HUES6 (cell line): ENCODE measurements at regions not wholly inside any gene's neighbourhood (a gene's known extent, or its start where the extent isn't known, plus 50 kb on each side); places are given as distances from the start of the nearest gene placed in this dataset.
"Not testable (repeated sequence)": the region's sequence is repeated elsewhere in the genome, so short reads cannot be mapped to it uniquely, and the experiment has no call there.

Experiments used
- H3K27ac ChIP-seq: 2 replicates; pipeline ENCODE4 v1.7.0; 2013; ENCODE audit warnings: low read depth, mild to moderate bottlenecking, low read length, inconsistent platforms
- H3K27me3 ChIP-seq: 2 replicates; pipeline ENCODE4 v1.6.1; 2013; ENCODE audit warnings: low read length; ENCODE audit not compliant: control insufficient read depth, insufficient read depth
- H3K36me3 ChIP-seq: 2 replicates; pipeline ENCODE4 v1.6.1; 2013; ENCODE audit warnings: low read length; ENCODE audit not compliant: control insufficient read depth, insufficient read depth
- H3K4me1 ChIP-seq: 2 replicates; pipeline ENCODE4 v1.6.1; 2013; ENCODE audit warnings: low read length; ENCODE audit not compliant: control insufficient read depth, insufficient read depth
- H3K4me3 ChIP-seq: 2 replicates; pipeline ENCODE4 v1.5.1; 2013; ENCODE audit warnings: low read depth, low read length
- H3K9ac ChIP-seq: one replicate; pipeline ENCODE4 v1.6.1; 2013; ENCODE audit warnings: mild to moderate bottlenecking, low read length
- H3K9me3 ChIP-seq: 2 replicates; pipeline ENCODE4 v1.6.1; 2013; ENCODE audit warnings: low read depth, low read length; ENCODE audit not compliant: control insufficient read depth, insufficient read depth

DNA sequence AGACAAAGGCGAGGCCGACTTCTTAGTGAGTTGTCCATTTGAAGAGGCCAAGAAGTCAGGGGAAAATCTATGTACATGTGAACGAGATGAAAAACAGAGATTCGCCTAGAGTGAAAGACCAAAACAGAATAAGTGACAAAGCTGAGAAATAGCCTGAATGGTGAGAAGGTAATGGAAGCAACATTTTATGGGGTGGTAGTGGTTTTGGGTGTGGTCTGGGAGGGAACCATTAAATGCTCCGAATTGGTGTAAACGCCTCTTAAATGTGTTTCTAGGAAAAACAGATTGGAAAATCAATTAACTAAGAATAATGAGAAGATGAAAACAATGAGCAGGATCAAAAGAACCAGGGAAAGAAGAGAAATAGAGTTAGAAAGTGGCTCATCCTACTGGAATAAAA, 83.8 kb upstream of the MANSC4 start:
- H3K9ac ChIP-seq = no peak overlapping the region
- H3K4me3 ChIP-seq = no peak overlapping the region
- no peaks in the 10 kb centered on the region for H3K36me3 ChIP-seq
- no peaks in the 10 kb centered on the region for H3K4me1 ChIP-seq
- no peak overlapping the region for H3K27ac ChIP-seq
- no peaks in the 10 kb centered on the region for H3K27me3 ChIP-seq
- H3K9me3 ChIP-seq = no peaks in the 10 kb centered on the region

DNA sequence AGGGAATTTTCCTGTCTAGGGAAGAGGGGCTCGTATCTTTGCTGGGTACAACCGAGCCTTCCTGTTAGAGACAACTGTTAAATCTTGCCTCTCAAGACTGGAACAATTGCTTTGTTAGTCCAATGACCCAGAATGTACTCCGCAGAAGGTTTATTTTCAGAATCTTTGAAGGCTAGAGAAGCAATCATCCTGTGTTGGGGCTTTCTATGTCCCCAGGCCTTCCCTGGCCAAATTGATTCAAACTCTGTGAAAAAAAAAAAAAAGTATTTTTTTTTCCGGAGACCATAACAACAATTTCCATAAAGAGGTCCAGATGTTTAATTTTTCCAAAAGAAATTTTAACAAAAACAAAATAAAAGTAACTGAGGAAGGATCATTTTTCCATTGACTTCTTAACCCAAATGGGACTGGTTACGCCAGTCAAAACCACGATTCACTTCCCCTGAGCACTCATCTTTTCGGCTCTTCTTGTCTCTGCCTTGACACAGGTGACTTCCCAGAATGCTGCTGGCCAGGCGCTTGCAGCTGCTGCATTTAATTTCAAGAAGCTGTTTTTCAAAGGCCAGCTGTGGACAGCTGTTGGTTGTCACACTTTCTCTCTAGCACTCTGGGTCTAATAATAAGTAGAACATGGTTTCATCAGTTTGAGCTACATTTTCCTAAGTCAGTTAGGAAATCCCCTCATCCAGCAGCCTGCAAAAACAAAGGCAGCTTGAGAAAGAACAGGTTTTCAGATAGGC, 81.6 kb upstream of the MANSC4 start:
- H3K36me3 ChIP-seq = no peaks in the 10 kb centered on the region
- no peaks in the 10 kb centered on the region for H3K4me1 ChIP-seq
- H3K27ac ChIP-seq = no peak overlapping the region

DNA sequence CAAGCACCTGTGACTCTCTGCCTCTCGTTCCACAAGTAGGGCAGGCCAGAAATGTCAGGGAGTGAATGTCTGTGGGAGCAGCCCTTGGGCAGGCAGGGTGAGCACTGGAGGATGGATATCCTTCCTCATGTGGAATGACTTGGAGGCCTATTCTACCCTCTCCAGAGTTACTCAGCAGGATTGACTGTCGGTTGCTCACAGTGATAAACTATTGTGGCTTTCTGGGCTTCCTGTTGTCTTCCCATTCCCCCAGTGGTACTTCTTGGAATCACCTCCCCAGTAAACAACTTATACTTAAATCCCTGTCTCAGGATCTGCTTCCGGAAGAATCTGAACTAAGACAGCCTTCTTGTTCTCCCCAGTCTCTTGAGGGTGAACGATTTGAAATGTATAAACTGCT, 79.6 kb upstream of the MANSC4 start:
- no peak overlapping the region for H3K9ac ChIP-seq
- H3K27me3 ChIP-seq = no peaks in the 10 kb centered on the region
- no peaks in the 10 kb centered on the region for H3K4me1 ChIP-seq
- H3K36me3 ChIP-seq = no peaks in the 10 kb centered on the region
- no peaks in the 10 kb centered on the region for H3K9me3 ChIP-seq
- H3K27ac ChIP-seq = no peak overlapping the region
- no peak overlapping the region for H3K4me3 ChIP-seq

More for the DNA sequence above, 81.6 kb upstream of the MANSC4 start:
- Histone ChIP-seq H3K9ac (no peak overlapping the region), H3K4me3 (no peak overlapping the region), H3K27me3 (no peaks in the 10 kb centered on the region), H3K9me3 (no peaks in the 10 kb centered on the region)

- H3K27me3 ChIP-seq, H3K9me3 ChIP-seq, H3K9ac ChIP-seq, H3K36me3 ChIP-seq, H3K27ac ChIP-seq, H3K4me1 ChIP-seq, H3K4me3 ChIP-seq: not testable (repeated sequence)
Measured at GRCh38 chr12:27857006-27857405, 77.0 kb upstream of the MANSC4 start.

DNA sequence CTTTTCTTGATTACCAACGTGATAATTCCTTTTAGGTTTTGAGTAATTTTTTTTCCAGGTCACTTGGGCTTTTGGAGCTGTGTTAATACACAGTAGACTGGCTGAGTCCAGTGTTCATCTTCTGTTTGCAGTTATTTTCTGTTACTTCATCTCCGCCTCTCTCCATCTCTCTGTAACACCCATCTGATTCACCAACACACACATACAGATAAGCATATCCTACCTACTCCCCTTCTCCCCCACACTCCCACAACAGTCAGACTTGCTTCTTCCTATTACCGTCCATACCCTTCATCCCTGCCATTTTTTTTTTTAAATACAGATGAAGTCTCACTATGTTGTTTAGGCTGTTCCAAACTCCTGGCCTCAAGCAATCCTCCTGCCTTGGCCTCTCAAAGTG, 72.7 kb upstream of the MANSC4 start:
- Histone ChIP-seq H3K4me3 (no peak overlapping the region), H3K4me1 (no peaks in the 10 kb centered on the region), H3K27ac (no peak overlapping the region), H3K9ac (no peak overlapping the region), H3K27me3 (no peaks in the 10 kb centered on the region), H3K36me3 (no peaks in the 10 kb centered on the region), H3K9me3 (no peaks in the 10 kb centered on the region)
